ENCODE measurements at regions not wholly inside any gene's neighbourhood (a gene's known extent, or its start where the extent isn't known, plus 50 kb on each side); places are given as distances from the start of the nearest gene placed in this dataset.

DNA sequence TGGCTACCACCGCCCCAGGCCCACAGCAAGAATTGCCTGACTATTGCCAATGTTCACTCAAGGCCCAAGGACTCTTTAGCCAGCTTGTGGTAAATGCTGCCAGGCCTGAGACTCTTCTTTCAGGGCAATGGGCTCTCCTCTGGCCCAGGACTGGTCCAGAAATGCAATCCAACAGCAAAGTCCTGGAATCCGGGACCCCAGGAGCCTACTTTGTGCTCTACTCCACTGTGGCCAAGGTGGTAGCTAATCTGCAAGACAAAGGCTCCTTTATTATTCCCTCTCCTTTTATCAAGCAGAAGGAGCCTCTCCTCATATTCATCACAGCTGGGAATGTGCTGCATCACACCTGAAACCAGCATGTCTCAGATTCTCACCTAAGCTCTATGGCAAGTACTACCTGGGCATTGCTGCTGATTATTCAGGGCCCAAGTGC, 107.6 kb upstream of the PRSS58 start:
- no peak for TF ChIP-seq POLR2AphosphoS5 (IDR thresholded peaks at IDR 0.05)
- TF ChIP-seq, protein P1, sequence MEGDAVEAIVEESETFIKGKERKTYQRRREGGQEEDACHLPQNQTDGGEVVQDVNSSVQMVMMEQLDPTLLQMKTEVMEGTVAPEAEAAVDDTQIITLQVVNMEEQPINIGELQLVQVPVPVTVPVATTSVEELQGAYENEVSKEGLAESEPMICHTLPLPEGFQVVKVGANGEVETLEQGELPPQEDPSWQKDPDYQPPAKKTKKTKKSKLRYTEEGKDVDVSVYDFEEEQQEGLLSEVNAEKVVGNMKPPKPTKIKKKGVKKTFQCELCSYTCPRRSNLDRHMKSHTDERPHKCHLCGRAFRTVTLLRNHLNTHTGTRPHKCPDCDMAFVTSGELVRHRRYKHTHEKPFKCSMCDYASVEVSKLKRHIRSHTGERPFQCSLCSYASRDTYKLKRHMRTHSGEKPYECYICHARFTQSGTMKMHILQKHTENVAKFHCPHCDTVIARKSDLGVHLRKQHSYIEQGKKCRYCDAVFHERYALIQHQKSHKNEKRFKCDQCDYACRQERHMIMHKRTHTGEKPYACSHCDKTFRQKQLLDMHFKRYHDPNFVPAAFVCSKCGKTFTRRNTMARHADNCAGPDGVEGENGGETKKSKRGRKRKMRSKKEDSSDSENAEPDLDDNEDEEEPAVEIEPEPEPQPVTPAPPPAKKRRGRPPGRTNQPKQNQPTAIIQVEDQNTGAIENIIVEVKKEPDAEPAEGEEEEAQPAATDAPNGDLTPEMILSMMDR (IDR thresholded peaks at IDR 0.05) = no peak
- TF ChIP-seq POLR2A (IDR thresholded peaks at IDR 0.05) = no peak
- no peak for TF ChIP-seq EP300 (IDR thresholded peaks at IDR 0.05)

All from upper lobe of left lung (tissue), 4 donors.